ENCODE measurements at regions not wholly inside any gene's neighbourhood (a gene's known extent, or its start where the extent isn't known, plus 50 kb on each side); places are given as distances from the start of the nearest gene placed in this dataset.
"Not testable (repeated sequence)": the region's sequence is repeated elsewhere in the genome, so short reads cannot be mapped to it uniquely, and the experiment has no call there.

GRCh38 chr1:189226779-189227178 lies 1250.9 kb downstream of the BRINP3 start:
- WGBS (ENCODE audit: insufficient coverage, low coverage, low lambda C conversion rate, missing lambda C conversion rate), result 42% methylated on average over 1 of the region's 1 CpG
- TF ChIP-seq POLR2A (IDR thresholded peaks at IDR 0.05), result no peak
- no peak for TF ChIP-seq CTCF (IDR thresholded peaks at IDR 0.05)
- no peaks in the 10 kb centered on the region for H3K4me1 ChIP-seq
- H3K9me3 ChIP-seq, result no peaks in the 10 kb centered on the region
- intact Hi-C loops (cut with DNase I), result no loop called here
- DNase-seq (no peak), ATAC-seq (no peak)
- no peak overlapping the region for H3K4me3 ChIP-seq
- no peak overlapping the region for H3K27ac ChIP-seq
- H3K36me3 ChIP-seq, result no peaks in the 10 kb centered on the region
- H3K27me3 ChIP-seq, result no peaks in the 10 kb centered on the region

GRCh38 chr1:189237008-189237407 lies 1240.7 kb downstream of the BRINP3 start:
- H3K36me3 ChIP-seq, result no peaks in the 10 kb centered on the region
- intact Hi-C loops (cut with DNase I), result no loop called here
- no peaks in the 10 kb centered on the region for H3K27me3 ChIP-seq
- ATAC-seq, result no peak
- H3K4me3 ChIP-seq, result no peak overlapping the region
- no peaks in the 10 kb centered on the region for H3K9me3 ChIP-seq
- no peak overlapping the region for H3K27ac ChIP-seq
- no peak for TF ChIP-seq CTCF (IDR thresholded peaks at IDR 0.05)
- no peak for TF ChIP-seq POLR2A (IDR thresholded peaks at IDR 0.05)
- 46% methylated on average over 2 of the region's 3 CpGs for WGBS (ENCODE audit: insufficient coverage, low coverage, low lambda C conversion rate, missing lambda C conversion rate)
- DNase-seq, result no peak
- no peaks in the 10 kb centered on the region for H3K4me1 ChIP-seq

GRCh38 chr1:189253601-189254350 lies 1223.9 kb downstream of the BRINP3 start:
- no peak for ATAC-seq
- WGBS (ENCODE audit: insufficient coverage, low coverage, low lambda C conversion rate, missing lambda C conversion rate), result 65% methylated on average over 18 of the region's 18 CpGs

GRCh38 chr1:189261128-189261527 lies 1216.5 kb downstream of the BRINP3 start:
- intact Hi-C loops (cut with DNase I); H3K4me1 ChIP-seq: not testable (repeated sequence)

More at GRCh38 chr1:189253601-189254350, 1223.9 kb downstream of the BRINP3 start:
- DNase-seq, result no peak
- Histone ChIP-seq H3K36me3 (no peaks in the 10 kb centered on the region), H3K4me3 (no peak overlapping the region), H3K9me3 (no peaks in the 10 kb centered on the region), H3K27ac (no peak overlapping the region), H3K27me3 (no peaks in the 10 kb centered on the region), H3K4me1 (no peaks in the 10 kb centered on the region)
- TF ChIP-seq POLR2A (IDR thresholded peaks at IDR 0.05), result no peak
- no peak for TF ChIP-seq CTCF (IDR thresholded peaks at IDR 0.05)
- intact Hi-C loops (cut with DNase I), result no loop called here

GRCh38 chr1:189269011-189269410 lies 1208.7 kb downstream of the BRINP3 start:
- Histone ChIP-seq H3K4me3 (no peak overlapping the region), H3K27me3 (no peaks in the 10 kb centered on the region), H3K9me3 (peaks cover 0 to 10% (median 5%) of the 10 kb centered on the region in 4 donors), H3K27ac (no peak overlapping the region), H3K36me3 (no peaks in the 10 kb centered on the region), H3K4me1 (no peaks in the 10 kb centered on the region)
- no peak for ATAC-seq
- 47% methylated on average over 2 of the region's 2 CpGs for WGBS (ENCODE audit: insufficient coverage, low coverage, low lambda C conversion rate, missing lambda C conversion rate)
- TF ChIP-seq CTCF (IDR thresholded peaks at IDR 0.05), result no peak
- TF ChIP-seq POLR2A (IDR thresholded peaks at IDR 0.05), result no peak
- DNase-seq, result no peak
- intact Hi-C loops (cut with DNase I), result no loop called here

More at GRCh38 chr1:189261128-189261527, 1216.5 kb downstream of the BRINP3 start:
- H3K36me3 ChIP-seq, H3K4me3 ChIP-seq, ATAC-seq, DNase-seq, H3K9me3 ChIP-seq, H3K27ac ChIP-seq, H3K27me3 ChIP-seq: not testable (repeated sequence)
- WGBS (ENCODE audit: insufficient coverage, low coverage, low lambda C conversion rate, missing lambda C conversion rate), result 75% methylated on average over 1 of the region's 1 CpG

All from right lobe of liver (tissue), 6 donors.